ENCODE measurements at regions not wholly inside any gene's neighbourhood (a gene's known extent, or its start where the extent isn't known, plus 50 kb on each side); places are given as distances from the start of the nearest gene placed in this dataset.

DNA sequence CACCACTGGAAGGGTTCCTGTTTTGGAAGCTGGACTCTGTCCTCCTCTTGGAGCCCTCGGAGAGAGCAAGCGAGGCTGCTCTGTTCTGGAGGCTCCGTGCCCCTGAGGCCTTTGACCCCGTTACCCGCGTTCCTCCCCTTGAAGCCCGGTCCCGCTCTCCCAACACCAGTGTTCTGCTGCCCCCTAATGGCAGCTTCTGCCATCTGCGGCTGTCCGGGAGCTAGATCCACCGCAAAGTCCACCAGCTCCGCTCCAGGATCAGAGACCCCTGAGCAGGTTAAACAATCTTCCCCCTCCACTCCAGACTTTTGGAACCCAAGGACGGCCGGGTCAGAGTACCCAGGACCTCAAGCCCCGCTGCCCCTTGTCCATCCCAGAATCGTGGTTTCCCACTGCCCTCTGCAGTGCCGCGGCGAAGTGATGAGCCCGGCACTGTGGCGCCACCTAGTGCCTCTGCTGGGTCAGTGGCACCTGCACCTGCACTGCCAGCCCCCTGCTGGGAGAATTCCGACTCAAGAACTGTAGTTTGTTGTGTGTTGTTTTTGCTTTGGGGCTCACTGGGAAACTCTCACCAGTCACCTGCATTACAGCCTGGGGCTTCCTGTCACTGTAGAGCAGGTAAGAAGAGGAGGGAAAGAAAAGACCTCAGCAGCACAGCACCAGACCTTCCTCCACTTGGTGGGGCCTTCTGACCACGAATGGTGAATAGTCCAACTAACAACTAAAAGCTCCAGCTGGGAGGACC is 63.5 kb upstream of the NFASC start:
- TF ChIP-seq POLR2A (IDR thresholded peaks at IDR 0.05; ENCODE audit: low read depth, low read length) (no peak), POLR2AphosphoS5 (IDR thresholded peaks at IDR 0.05; ENCODE audit: low read depth, low read length) (no peak)

Data from GM12892 (cell line).